Upper lobe of right lung (tissue), 1 donor: ENCODE measurements at regions not wholly inside any gene's neighbourhood (a gene's known extent, or its start where the extent isn't known, plus 50 kb on each side); places are given as distances from the start of the nearest gene placed in this dataset.
"Not testable (repeated sequence)": the region's sequence is repeated elsewhere in the genome, so short reads cannot be mapped to it uniquely, and the experiment has no call there.

Experiments
- ATAC-seq: fragments of 200-7000 bp; cut with Tn5 transposase; one replicate; pipeline ENCODE4 v1.9.1; 2020; ENCODE audit warnings: mild to moderate bottlenecking, moderate library complexity
- DNase-seq: peaks from one replicate; pipeline ENCODE4 v3.0.0-alpha.2; 2020
- H3K27ac ChIP-seq: fragments of 200-600 bp; one replicate; pipeline ENCODE4 v1.8.0; 2022
- H3K27me3 ChIP-seq: fragments of 200-600 bp; one replicate; pipeline ENCODE4 v1.8.0; 2022; ENCODE audit warnings: mild to moderate bottlenecking
- H3K36me3 ChIP-seq: fragments of 200-600 bp; one replicate; pipeline ENCODE4 v1.8.0; 2022
- H3K4me1 ChIP-seq: fragments of 200-600 bp; one replicate; pipeline ENCODE4 v1.8.0; 2022
- H3K4me3 ChIP-seq: fragments of 200-600 bp; one replicate; pipeline ENCODE4 v1.8.0; 2022; ENCODE audit warnings: mild to moderate bottlenecking
- H3K9me3 ChIP-seq: fragments of 200-600 bp; one replicate; pipeline ENCODE4 v1.8.0; 2022
- intact Hi-C: fragments of 100-400 bp; cut with DNase I; formaldehyde crosslinking; loops from one replicate; pipeline ENCODE4 v1.11.0; 2022
- TF ChIP-seq, protein P1 (sequence below): fragments of 200-600 bp; IDR thresholded peaks from one replicate; pipeline ENCODE4 v1.8.0; 2022; ENCODE audit warnings: antibody characterized with exemption
- donor health status: DM: no; HTN: yes; CAD: no; lungs with severe emphysema.

- Histone ChIP-seq H3K4me1 (no peaks in the 10 kb centered on the region), H3K9me3 (no peaks in the 10 kb centered on the region), H3K27me3 (peaks cover 34% of the 10 kb centered on the region), H3K4me3 (no peak overlapping the region), H3K36me3 (no peaks in the 10 kb centered on the region), H3K27ac (no peak overlapping the region)
- intact Hi-C loops, result no loop called here
- ATAC-seq, result no peak
- TF ChIP-seq, protein P1, sequence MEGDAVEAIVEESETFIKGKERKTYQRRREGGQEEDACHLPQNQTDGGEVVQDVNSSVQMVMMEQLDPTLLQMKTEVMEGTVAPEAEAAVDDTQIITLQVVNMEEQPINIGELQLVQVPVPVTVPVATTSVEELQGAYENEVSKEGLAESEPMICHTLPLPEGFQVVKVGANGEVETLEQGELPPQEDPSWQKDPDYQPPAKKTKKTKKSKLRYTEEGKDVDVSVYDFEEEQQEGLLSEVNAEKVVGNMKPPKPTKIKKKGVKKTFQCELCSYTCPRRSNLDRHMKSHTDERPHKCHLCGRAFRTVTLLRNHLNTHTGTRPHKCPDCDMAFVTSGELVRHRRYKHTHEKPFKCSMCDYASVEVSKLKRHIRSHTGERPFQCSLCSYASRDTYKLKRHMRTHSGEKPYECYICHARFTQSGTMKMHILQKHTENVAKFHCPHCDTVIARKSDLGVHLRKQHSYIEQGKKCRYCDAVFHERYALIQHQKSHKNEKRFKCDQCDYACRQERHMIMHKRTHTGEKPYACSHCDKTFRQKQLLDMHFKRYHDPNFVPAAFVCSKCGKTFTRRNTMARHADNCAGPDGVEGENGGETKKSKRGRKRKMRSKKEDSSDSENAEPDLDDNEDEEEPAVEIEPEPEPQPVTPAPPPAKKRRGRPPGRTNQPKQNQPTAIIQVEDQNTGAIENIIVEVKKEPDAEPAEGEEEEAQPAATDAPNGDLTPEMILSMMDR, result no peak
- no peak for DNase-seq
Observed at GRCh38 chr16:22643886-22644285, 133.2 kb downstream of the NPIPB5 start.

- Histone ChIP-seq H3K9me3 (no peaks in the 10 kb centered on the region), H3K36me3 (no peaks in the 10 kb centered on the region), H3K4me3 (no peak overlapping the region), H3K27ac (no peak overlapping the region), H3K4me1 (no peaks in the 10 kb centered on the region), H3K27me3 (peaks cover 34% of the 10 kb centered on the region)
- no peak for DNase-seq
- intact Hi-C loops, result no loop called here
- TF ChIP-seq, protein P1, result no peak
- no peak for ATAC-seq
Observed at GRCh38 chr16:22645868-22646267, 135.2 kb downstream of the NPIPB5 start.

GRCh38 chr16:22646948-22647556 lies 136.4 kb downstream of the NPIPB5 start:
- Histone ChIP-seq H3K36me3 (no peaks in the 10 kb centered on the region), H3K4me3 (no peak overlapping the region), H3K27me3 (peaks cover 34% of the 10 kb centered on the region), H3K4me1 (no peaks in the 10 kb centered on the region), H3K27ac (no peak overlapping the region), H3K9me3 (no peaks in the 10 kb centered on the region)
- TF ChIP-seq, protein P1, result no peak
- ATAC-seq (no peak), DNase-seq (no peak)
- intact Hi-C loops, result no loop called here

DNA sequence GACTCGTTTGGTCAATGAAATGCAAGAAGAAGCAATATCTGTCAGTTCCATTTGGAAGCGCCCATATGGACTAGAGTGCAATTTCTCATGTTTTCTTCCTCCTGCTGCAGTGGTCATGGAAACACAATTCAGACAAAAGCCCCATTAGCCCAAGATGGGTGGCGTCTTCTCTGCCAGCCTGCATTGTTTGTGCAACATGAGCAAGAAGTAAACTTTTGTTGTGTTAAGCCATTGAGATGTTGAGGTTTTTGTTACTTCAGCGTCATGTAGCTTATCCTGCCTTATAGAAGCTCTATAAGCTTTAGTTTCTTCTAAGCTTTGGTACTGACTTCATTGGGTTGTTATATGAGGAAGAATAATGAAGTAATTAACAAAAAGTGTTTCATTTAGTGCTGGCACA lies 137.4 kb downstream of the NPIPB5 start:
- ATAC-seq (no peak), DNase-seq (no peak)
- no peak overlapping the region for H3K27ac ChIP-seq
- H3K9me3 ChIP-seq, result no peaks in the 10 kb centered on the region
- H3K27me3 ChIP-seq, result peaks cover 34% of the 10 kb centered on the region
- H3K4me1 ChIP-seq, result no peaks in the 10 kb centered on the region
- TF ChIP-seq, protein P1, result no peak
- H3K36me3 ChIP-seq, result no peaks in the 10 kb centered on the region
- intact Hi-C loops, result no loop called here
- H3K4me3 ChIP-seq, result no peak overlapping the region

- DNase-seq (no peak), ATAC-seq (no peak)
- TF ChIP-seq, protein P1, result no peak
- Histone ChIP-seq H3K9me3 (no peaks in the 10 kb centered on the region), H3K4me3 (no peak overlapping the region), H3K27ac (no peak overlapping the region), H3K36me3 (no peaks in the 10 kb centered on the region), H3K4me1 (no peaks in the 10 kb centered on the region), H3K27me3 (peaks cover 28% of the 10 kb centered on the region)
- intact Hi-C loops, result no loop called here
Observed at GRCh38 chr16:22648941-22649340, 138.2 kb downstream of the NPIPB5 start.

DNA sequence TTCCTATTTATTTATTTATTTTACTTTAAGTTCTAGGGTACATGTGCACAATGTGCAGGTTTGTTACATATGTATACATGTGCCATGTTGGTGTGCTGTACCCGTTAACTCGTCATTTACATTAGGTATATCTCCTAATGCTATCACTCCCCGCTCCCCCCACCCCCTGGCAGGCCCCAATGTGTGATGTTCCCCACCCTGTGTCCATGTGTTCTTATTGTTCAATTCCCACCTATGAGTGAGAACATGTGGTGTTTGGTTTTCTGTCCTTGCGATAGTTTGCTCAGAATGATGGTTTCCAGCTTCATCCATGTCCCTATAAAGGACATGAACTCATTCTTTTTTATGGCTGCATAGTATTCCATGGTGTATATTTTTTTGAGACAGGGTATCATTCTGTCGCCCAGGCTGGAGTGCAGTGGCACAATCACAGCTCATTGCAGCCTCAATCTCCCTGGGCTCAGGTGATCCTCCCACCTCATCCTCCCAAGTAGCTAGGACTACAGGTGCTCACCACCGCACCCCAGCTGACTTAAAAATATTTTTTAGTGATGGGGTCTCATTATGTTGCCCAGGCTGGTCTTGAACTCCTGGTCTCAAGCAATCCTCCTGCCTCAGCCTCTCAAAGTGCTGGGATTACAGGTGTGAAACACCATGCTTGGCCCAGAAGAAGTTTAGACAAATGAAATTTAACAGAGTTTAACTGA lies 140.6 kb downstream of the NPIPB5 start:
- H3K9me3 ChIP-seq, intact Hi-C loops, H3K4me3 ChIP-seq, H3K4me1 ChIP-seq, H3K27ac ChIP-seq, ATAC-seq, H3K36me3 ChIP-seq, DNase-seq: not testable (repeated sequence)
- H3K27me3 ChIP-seq, result peaks cover 16% of the 10 kb centered on the region
